Stimulated activated naive CD8-positive, alpha-beta T cell treated with anti-CD3 and anti-CD28 coated beads, Interleukin-15, amount 100 ng/mL, for 72 hours (primary cell): ENCODE measurements at regions not wholly inside any gene's neighbourhood (a gene's known extent, or its start where the extent isn't known, plus 50 kb on each side); places are given as distances from the start of the nearest gene placed in this dataset.
"Not testable (repeated sequence)": the region's sequence is repeated elsewhere in the genome, so short reads cannot be mapped to it uniquely, and the experiment has no call there.

Experiments
- ATAC-seq: fragments of 150-1000 bp; cut with Tn5 transposase; 2 replicates; pipeline ENCODE4 v1.10.0; 2021; ENCODE audit warnings: mild to moderate bottlenecking, moderate library complexity
- DNase-seq, 2 donors: peaks; one replicate each; pipeline ENCODE4 v3.0.0; 2021 to 2022
- H3K27ac Mint-ChIP-seq, 2 donors: one replicate each; pipeline ENCODE4 v1.8.0; 2022; ENCODE audit warnings: mild to moderate bottlenecking in 2 of 2, mixed read lengths in 2 of 2, moderate library complexity in 2 of 2
- H3K27me3 Mint-ChIP-seq: one replicate; pipeline ENCODE4 v1.8.0; 2022; ENCODE audit warnings: mixed read lengths
- H3K4me1 Mint-ChIP-seq: one replicate; pipeline ENCODE4 v1.8.0; 2022; ENCODE audit warnings: mild to moderate bottlenecking, mixed read lengths
- H3K4me3 Mint-ChIP-seq, 2 donors: one replicate each; pipeline ENCODE4 v1.8.0; 2022; ENCODE audit warnings: mild to moderate bottlenecking in 2 of 2, mixed read lengths in 2 of 2, moderate library complexity in 1 of 2
- H3K9me3 Mint-ChIP-seq, 2 donors: one replicate each; pipeline ENCODE4 v1.8.0; 2022; ENCODE audit warnings: mixed read lengths in 2 of 2

DNA sequence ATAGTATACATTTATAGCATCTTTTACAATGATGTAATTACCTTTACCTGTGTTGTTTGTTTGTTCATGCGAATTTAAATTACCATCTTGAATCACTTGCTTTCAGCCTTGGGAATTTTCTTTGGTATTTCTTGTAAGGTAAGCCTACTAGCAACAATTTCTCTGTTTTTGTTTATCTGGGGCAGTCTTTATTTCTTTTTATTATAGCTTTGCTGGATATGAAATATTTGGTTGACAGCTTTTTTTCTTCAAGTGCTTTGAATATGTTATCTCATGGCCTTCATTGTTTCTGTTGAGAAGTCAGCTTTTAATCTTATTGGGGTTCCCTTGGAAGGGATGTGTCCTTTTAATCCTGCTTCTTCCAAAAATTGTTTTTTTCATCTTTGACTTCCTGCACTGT is 292.8 kb upstream of the EDA2R start:
- Mint-ChIP-seq H3K27ac (no peak overlapping the region), H3K27me3 (no peaks in the 10 kb centered on the region), H3K4me3 (no peak overlapping the region), H3K4me1 (no peaks in the 10 kb centered on the region), H3K9me3 (peaks cover 0 to 7% of the 10 kb centered on the region in 2 donors)
- ATAC-seq, result no peak
- DNase-seq, result no peak

DNA sequence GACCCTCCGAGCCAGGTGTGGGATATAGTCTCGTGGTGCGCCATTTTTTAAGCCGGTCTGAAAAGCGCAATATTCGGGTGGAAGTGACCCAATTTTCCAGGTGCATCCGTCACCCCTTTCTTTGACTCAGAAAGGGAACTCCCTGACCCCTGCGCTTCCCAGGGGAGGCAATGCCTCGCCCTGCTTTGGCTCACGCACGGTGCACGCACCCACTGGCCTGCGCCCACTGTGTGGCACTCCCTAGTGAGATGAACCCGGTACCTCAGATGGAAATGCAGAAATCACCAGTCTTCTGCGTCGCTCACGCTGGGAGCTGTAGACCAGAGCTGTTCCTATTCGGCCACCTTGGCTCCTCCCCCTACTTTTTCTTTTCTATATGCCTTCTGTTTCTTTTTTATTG is 291.6 kb upstream of the EDA2R start:
- not testable (repeated sequence) for ATAC-seq, H3K27me3 Mint-ChIP-seq

DNA sequence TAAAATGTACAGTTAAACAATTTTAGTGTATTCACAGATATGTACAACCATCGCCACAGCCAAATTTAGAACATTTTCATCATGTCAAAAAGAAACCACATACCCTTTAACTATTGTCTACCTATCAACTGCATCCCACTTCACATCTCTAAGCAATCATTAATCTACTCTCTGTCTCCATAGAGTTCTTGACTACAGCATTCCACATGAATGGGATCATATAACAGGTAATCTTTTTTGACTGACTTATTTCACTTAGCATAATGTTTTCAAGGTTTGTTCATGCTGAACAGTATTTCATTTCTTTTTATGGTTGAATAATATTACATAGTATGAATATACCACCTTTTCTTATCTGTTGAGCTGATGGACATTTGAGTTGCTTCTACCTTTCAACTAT is 281.4 kb upstream of the EDA2R start:
- Mint-ChIP-seq H3K4me1 (no peaks in the 10 kb centered on the region), H3K27ac (no peak overlapping the region), H3K9me3 (no peaks in the 10 kb centered on the region), H3K27me3 (no peaks in the 10 kb centered on the region), H3K4me3 (no peak overlapping the region)
- ATAC-seq (no peak), DNase-seq (no peak)

More for the DNA sequence above, 291.6 kb upstream of the EDA2R start:
- H3K4me3 Mint-ChIP-seq, H3K27ac Mint-ChIP-seq, H3K4me1 Mint-ChIP-seq, H3K9me3 Mint-ChIP-seq, DNase-seq: not testable (repeated sequence)

DNA sequence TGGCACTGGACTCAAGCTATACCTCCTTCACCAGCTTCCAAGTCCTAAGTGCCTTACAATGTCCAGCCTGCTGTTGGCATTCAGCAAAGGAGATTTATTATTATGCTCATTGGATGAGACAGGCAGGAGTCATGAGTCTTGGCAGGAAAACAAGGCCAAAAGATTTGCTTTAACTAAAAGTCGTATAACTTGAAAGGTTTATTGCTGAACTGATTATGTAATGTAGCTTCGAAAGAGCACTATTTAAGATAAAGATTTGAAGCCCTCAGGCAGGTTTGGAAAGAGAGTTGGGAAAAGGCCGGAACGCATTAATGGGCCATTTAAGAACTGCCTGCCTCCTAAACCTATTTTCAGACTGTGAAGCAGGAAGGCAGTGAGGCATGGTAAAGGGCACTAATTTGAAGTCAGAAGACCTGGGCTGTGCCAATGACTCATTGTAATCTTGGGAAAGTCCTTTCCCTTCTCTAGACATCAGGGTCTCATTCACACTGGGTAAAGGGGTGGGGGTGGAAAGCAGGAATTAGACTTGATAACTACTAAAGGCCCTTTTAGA is 280.5 kb upstream of the EDA2R start:
- DNase-seq, result no peak
- H3K27ac Mint-ChIP-seq, result no peak overlapping the region
- H3K9me3 Mint-ChIP-seq, result peaks cover 0 to 6% of the 10 kb centered on the region in 2 donors
- no peaks in the 10 kb centered on the region for H3K4me1 Mint-ChIP-seq
- H3K27me3 Mint-ChIP-seq, result no peaks in the 10 kb centered on the region
- ATAC-seq, result no peak
- H3K4me3 Mint-ChIP-seq, result no peak overlapping the region

DNA sequence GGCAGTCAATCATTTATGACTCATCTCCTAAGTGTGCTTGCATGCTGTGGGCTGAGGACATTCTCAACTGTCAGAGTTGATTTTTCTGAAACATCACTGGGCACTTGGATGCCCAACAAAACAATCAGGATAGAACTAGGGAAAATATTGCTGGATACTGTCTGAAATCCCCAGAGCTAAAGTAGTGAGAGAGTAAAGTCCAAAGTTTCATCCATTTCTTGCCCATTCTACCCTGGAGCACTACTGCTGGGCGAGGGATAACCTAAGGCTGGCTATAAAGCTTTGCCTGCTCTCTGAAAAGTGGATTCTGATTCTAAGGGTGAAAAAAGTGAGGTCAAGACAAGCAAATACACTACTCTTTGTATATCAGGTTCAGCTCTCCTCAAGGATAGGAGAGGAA is 279.6 kb upstream of the EDA2R start:
- no peak for ATAC-seq
- Mint-ChIP-seq H3K27ac (no peak overlapping the region), H3K9me3 (peaks cover 0 to 6% of the 10 kb centered on the region in 2 donors), H3K27me3 (no peaks in the 10 kb centered on the region), H3K4me3 (no peak overlapping the region), H3K4me1 (no peaks in the 10 kb centered on the region)
- no peak for DNase-seq

DNA sequence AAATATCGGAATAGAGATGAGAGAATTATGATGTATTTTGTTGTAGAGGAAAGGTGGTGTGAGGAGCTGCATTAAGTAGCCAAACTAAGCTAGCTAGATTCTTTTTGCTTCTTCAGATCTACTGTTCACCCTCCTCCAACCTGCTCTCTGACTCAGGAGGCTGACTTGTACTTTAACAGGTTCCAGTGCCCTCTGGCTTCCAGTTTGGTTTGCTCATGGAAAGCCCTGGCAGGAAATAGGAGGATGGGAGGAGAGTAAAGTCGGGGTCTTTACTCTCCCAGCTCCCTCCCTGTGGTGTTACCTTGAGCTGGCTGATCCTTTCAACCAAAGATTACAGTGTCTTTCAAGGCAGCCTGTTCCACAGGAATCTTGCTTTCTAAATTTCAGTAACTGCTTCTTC is 277.0 kb upstream of the EDA2R start:
- Mint-ChIP-seq H3K27ac (no peak overlapping the region), H3K4me1 (no peaks in the 10 kb centered on the region), H3K27me3 (no peaks in the 10 kb centered on the region), H3K4me3 (no peak overlapping the region), H3K9me3 (peaks cover 0 to 6% of the 10 kb centered on the region in 2 donors)
- DNase-seq (no peak), ATAC-seq (no peak)

DNA sequence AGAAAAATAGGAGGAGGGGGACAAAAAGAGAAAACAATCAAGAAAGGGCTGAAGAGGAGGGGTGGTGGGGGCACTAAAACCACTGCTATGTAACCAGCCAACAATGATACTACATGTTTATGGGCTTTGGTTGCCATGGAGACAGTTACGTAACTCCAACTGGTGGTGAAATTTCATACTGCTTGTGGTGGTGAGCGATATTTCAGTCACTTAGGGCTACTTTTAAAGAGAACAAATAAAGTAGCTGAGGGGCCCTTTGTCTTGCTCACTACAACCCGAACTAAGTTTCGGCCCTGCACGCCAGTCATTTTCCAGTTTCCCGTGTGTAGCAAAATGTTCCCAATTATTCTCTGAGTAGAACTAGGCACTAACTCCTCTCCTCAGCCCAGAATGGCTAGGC is 275.2 kb upstream of the EDA2R start:
- no peak overlapping the region for H3K4me3 Mint-ChIP-seq
- DNase-seq (no peak), ATAC-seq (no peak)
- H3K9me3 Mint-ChIP-seq, result peaks cover 0 to 6% of the 10 kb centered on the region in 2 donors
- H3K27me3 Mint-ChIP-seq, result no peaks in the 10 kb centered on the region
- H3K4me1 Mint-ChIP-seq, result no peaks in the 10 kb centered on the region
- no peak overlapping the region for H3K27ac Mint-ChIP-seq

DNA sequence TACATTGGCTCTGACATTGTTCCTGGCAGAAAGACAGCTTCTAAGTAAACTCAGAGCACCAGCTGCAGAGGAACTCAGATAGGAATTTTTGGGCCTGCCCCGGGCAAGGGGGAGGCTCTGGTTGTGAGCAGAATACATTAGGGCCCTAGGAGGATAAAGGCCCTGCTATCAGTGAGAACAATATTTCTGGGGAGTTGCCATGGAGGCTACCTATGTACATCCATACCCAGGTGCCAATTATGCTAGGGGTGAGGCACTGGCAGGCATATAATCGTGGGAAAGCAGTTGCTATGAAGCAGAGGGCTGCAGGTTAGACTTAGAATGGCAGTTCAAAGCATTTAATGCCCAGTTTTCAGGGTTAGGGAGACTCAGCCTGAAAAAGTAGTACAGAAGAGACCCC is 273.5 kb upstream of the EDA2R start:
- peak overlapping the region in 1 of 2 donors; percentile 4 for H3K27ac Mint-ChIP-seq
- no peaks in the 10 kb centered on the region for H3K27me3 Mint-ChIP-seq
- peaks cover 0 to 6% of the 10 kb centered on the region in 2 donors for H3K9me3 Mint-ChIP-seq
- ATAC-seq, result no peak
- no peak for DNase-seq
- no peaks in the 10 kb centered on the region for H3K4me1 Mint-ChIP-seq
- H3K4me3 Mint-ChIP-seq, result no peak overlapping the region

DNA sequence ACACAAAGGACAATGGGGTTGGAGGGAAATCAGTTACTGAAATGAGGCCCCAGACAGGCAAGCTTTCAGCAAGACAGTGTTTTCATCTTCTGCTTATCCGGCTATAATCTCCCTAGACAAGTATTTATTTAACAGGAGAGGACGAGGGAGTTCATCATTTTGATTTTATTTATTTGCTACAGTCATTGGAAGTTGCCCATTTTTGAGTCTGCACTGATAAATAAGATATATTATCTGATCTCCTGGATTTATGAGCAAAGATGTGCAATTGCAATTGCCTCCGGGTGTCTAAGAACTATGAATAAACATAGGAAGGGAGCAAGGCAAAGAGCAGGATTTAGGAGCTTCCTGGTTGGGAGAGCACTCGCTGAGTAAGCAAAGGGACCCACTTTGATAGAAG is 263.2 kb upstream of the EDA2R start:
- no peak for ATAC-seq

DNA sequence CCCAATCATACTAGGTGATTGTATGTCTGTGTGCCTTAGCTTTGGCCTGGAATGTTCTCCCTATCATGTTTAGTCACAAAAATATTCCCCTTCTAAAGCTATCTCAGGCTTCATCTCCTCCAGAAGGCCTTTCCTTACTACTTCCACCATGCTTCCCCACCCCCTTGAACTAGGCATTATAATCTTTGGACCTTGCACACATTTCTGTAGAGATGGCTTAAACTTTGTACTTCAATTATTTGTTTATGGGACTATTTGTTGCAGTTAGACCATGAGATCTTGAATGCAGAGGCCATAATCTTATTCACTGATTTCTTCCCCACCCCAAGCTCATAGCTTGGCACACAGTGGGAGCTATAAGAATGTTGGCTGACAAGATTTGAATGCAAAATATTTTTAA is 262.0 kb upstream of the EDA2R start:
- DNase-seq (no peak), ATAC-seq (no peak)
- H3K4me3 Mint-ChIP-seq, result no peak overlapping the region
- no peaks in the 10 kb centered on the region for H3K27me3 Mint-ChIP-seq
- no peaks in the 10 kb centered on the region for H3K9me3 Mint-ChIP-seq
- no peaks in the 10 kb centered on the region for H3K4me1 Mint-ChIP-seq
- H3K27ac Mint-ChIP-seq, result no peak overlapping the region

More for the DNA sequence above, 263.2 kb upstream of the EDA2R start:
- Mint-ChIP-seq H3K27ac (no peak overlapping the region), H3K27me3 (no peaks in the 10 kb centered on the region), H3K9me3 (no peaks in the 10 kb centered on the region), H3K4me1 (no peaks in the 10 kb centered on the region), H3K4me3 (no peak overlapping the region)
- DNase-seq, result no peak

DNA sequence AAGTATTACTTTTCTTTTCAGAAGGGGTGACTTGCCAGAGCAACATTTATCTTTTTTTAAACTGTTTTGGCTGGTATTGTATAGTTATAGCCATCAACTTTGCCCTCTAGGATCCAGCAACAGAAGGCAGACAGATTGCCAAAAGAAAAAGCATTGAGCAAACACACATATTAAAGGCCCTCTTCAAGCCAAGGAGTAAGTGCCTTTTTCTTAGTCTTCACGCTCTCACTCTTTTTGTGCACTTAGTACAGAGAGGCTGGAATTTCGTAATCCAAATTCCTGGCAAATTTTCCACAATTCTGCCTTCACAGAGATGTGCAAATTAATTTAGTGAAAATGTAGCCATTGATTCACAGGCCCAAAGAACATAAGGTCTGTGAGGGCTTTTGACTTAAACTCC is 253.1 kb upstream of the EDA2R start:
- Mint-ChIP-seq H3K27ac (no peak overlapping the region), H3K4me1 (no peaks in the 10 kb centered on the region), H3K9me3 (no peaks in the 10 kb centered on the region), H3K27me3 (no peaks in the 10 kb centered on the region), H3K4me3 (no peak overlapping the region)
- no peak for DNase-seq
- ATAC-seq, result no peak

DNA sequence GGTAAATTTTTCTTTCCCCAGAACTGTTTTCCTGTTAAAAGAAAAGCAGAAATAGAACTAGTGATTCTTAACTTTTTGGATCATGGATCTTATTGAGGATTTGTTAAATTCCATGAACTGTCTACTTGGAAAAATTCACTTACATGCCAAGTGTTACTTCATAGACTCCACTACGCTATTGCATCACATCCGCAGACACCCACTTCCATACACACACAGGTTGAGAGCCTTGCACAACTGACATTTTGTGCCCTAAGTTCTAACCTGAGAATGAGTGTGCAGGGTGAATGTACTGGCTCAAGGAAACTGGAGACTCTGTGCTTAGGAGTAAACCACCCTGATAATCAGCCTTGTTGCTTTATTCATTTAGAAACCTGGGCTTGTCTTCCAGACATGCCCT is 250.5 kb upstream of the EDA2R start:
- DNase-seq (no peak), ATAC-seq (no peak)
- Mint-ChIP-seq H3K27me3 (no peaks in the 10 kb centered on the region), H3K27ac (no peak overlapping the region), H3K4me1 (no peaks in the 10 kb centered on the region), H3K9me3 (no peaks in the 10 kb centered on the region), H3K4me3 (no peak overlapping the region)

DNA sequence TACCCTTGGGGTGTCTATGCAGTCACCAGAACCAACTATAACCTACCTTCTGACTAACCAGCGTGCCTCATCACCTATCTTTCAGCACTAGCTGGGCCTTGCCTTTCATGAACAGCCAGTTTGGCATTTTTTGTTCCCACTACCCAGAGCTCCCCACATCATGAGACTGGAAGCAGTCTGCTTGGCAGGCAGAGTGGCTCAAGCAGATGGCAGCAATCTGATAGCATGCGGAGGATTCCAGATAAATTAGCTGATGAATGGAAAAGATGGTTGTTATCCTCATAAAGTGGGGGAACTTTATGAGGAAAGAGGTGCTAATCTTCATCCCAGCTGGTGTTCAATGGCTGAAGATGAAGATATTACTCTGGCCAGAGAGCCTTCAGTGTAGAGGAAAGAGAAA is 243.2 kb upstream of the EDA2R start:
- Mint-ChIP-seq H3K27ac (no peak overlapping the region), H3K9me3 (peaks cover 0 to 6% of the 10 kb centered on the region in 2 donors), H3K4me3 (no peak overlapping the region), H3K4me1 (no peaks in the 10 kb centered on the region), H3K27me3 (no peaks in the 10 kb centered on the region)
- DNase-seq (no peak), ATAC-seq (no peak)

DNA sequence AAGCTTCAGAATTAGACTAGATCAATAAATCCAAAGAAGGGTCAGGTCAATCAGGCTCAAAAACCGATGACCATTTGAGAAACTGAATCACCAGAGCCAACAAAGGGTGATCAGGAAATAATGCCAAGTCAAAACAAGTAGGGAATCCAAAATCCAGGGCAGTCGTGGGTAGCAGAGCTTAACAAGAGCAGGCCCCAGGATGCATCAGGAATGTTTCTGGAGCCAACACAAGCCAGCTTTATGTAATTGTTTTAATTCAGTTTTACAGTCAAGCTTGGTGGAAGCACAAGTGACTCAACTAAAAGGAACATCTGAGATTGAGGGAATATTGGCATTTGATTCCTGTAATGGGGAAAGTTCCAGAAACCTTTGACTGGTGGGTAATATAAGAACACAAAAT is 237.9 kb upstream of the EDA2R start:
- Mint-ChIP-seq H3K27me3 (no peaks in the 10 kb centered on the region), H3K9me3 (peaks cover 0 to 6% of the 10 kb centered on the region in 2 donors), H3K4me1 (no peaks in the 10 kb centered on the region), H3K27ac (no peak overlapping the region), H3K4me3 (no peak overlapping the region)
- ATAC-seq (no peak), DNase-seq (no peak)

DNA sequence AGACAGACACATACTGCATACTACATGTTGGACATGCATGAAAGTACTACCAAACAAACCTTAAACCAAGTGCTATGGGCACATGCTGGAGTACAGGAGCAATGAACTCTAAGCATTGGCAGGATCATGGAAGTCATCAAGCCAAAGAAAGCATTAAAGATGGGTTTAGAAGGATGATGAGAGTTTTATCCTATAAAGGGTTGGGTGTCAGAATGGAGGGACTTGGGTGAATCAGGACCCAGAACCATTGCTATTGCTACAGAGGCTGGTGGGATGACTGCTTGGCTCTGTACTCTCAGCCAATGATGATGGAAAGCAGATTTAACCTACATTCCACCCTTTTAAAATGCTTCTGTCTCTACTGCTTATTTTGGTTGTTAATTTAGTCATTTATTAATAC is 233.9 kb upstream of the EDA2R start:
- Mint-ChIP-seq H3K4me3 (no peak overlapping the region), H3K27me3 (no peaks in the 10 kb centered on the region), H3K9me3 (peaks cover 0 to 3% of the 10 kb centered on the region in 2 donors), H3K27ac (no peak overlapping the region), H3K4me1 (no peaks in the 10 kb centered on the region)
- DNase-seq (no peak), ATAC-seq (no peak)

DNA sequence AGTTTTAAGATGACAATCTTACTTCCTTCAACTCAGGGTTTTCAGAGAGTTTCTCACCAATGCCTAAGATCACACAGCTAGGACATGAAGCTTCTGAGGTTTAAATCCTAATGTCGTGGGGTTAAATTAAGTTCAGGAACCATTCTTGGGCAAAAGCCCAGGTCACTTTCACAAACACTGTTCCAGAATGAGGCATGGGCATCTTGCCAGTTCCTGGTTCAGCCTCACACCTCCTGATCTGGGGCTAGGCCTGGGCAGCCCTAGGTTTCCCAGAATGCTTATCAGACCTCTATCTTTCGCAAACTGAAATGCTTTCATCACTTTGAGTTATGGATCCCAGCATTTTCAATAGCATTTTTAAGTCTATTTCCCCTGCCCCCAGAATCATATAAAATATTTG is 224.8 kb upstream of the EDA2R start:
- DNase-seq, result no peak
- no peak for ATAC-seq
- no peak overlapping the region for H3K27ac Mint-ChIP-seq
- peaks cover 9 to 19% of the 10 kb centered on the region in 2 donors for H3K9me3 Mint-ChIP-seq
- no peak overlapping the region for H3K4me3 Mint-ChIP-seq
- H3K4me1 Mint-ChIP-seq, result no peaks in the 10 kb centered on the region
- no peaks in the 10 kb centered on the region for H3K27me3 Mint-ChIP-seq

DNA sequence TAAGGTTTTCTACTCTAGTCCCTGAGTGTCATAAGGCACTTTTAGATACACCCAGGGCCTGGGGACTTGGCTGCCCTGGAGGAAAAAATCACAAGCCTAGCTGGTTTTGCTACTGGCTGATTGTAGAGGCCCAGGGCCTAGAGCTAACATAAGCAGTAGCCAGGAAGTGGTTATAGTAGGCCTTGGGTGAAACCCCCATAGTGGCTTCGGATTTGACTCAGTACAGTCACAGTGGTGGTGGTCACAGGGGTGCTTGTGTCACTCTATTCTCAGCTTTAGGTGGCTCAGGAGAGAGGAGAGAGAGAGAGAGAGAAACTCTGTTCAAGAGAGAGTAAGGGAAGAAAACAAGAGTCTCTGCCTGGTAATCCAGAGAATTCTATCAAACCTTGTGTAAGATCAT is 194.5 kb upstream of the EDA2R start:
- H3K4me3 Mint-ChIP-seq, result no peak overlapping the region
- H3K4me1 Mint-ChIP-seq, result no peaks in the 10 kb centered on the region
- DNase-seq (no peak), ATAC-seq (no peak)
- no peak overlapping the region for H3K27ac Mint-ChIP-seq
- no peaks in the 10 kb centered on the region for H3K27me3 Mint-ChIP-seq
- H3K9me3 Mint-ChIP-seq, result no peaks in the 10 kb centered on the region
